Keratinocyte (primary cell): ENCODE measurements at regions not wholly inside any gene's neighbourhood (a gene's known extent, or its start where the extent isn't known, plus 50 kb on each side); places are given as distances from the start of the nearest gene placed in this dataset.

Experiments
- DNase-seq: peaks from one replicate; pipeline ENCODE4 v3.0.0-alpha.2; 2011; ENCODE audit warnings: low read depth, missing footprints, low spot score
- FAIRE-seq: peaks from 2 replicates; lab custom pipeline; 2011; peaks lifted over from hg19 to GRCh38; lab: Jason Lieb, UNC
- H2AFZ ChIP-seq: 2 replicates; pipeline ENCODE4 v1.6.0; 2012; ENCODE audit warnings: low read length, control low read depth, inconsistent platforms; ENCODE audit not compliant: control insufficient read depth
- H3K27ac ChIP-seq: 2 replicates; pipeline ENCODE4 v1.5.1; 2011; ENCODE audit warnings: low read length; ENCODE audit not compliant: control insufficient read depth, insufficient read depth
- H3K27me3 ChIP-seq: 3 replicates; pipeline ENCODE4 v1.6.0; 2011; ENCODE audit warnings: low read length; ENCODE audit not compliant: control insufficient read depth, insufficient read depth; ENCODE audit errors: extremely low read depth
- H3K36me3 ChIP-seq, 2 experiments: 2 replicates in 1 of 2; 3 replicates in 1 of 2; pipeline ENCODE4 v1.5.1; 2011; ENCODE audit warnings: low read length in 2 of 2, mild to moderate bottlenecking in 1 of 2; ENCODE audit not compliant: control insufficient read depth in 2 of 2, insufficient read depth in 2 of 2; ENCODE audit errors: extremely low read depth in 1 of 2
- H3K4me1 ChIP-seq: 3 replicates; pipeline ENCODE4 v1.5.1; 2011; ENCODE audit warnings: low read length; ENCODE audit not compliant: control insufficient read depth, insufficient read depth; ENCODE audit errors: extremely low read depth
- H3K4me2 ChIP-seq: 3 replicates; pipeline ENCODE4 v1.6.0; 2011; ENCODE audit warnings: low read depth, low read length; ENCODE audit not compliant: control insufficient read depth, insufficient read depth; ENCODE audit errors: extremely low read depth
- H3K4me3 ChIP-seq, 3 experiments: fragments of 200-600 bp in 1 of 3; sonication (generic) in 1 of 3; 2 replicates in 2 of 3; 3 replicates in 1 of 3; pipeline ENCODE4 v1.5.1; 2011 to 2016; ENCODE audit warnings: low read length in 3 of 3, mild to moderate bottlenecking in 3 of 3, control low read depth in 2 of 3, inconsistent platforms in 1 of 3, low read depth in 1 of 3, mixed read lengths in 1 of 3, mixed run types in 1 of 3, moderate library complexity in 1 of 3; ENCODE audit not compliant: control insufficient read depth in 2 of 3, insufficient read depth in 2 of 3; ENCODE audit errors: extremely low read depth in 1 of 3
- H3K79me2 ChIP-seq: 2 replicates; pipeline ENCODE4 v1.6.0; 2012; ENCODE audit warnings: low read length; ENCODE audit not compliant: control insufficient read depth, insufficient read depth
- H3K9ac ChIP-seq: 3 replicates; pipeline ENCODE4 v1.6.0; 2011; ENCODE audit warnings: low read length; ENCODE audit not compliant: control insufficient read depth, insufficient read depth; ENCODE audit errors: extremely low read depth
- H3K9me1 ChIP-seq: 3 replicates; pipeline ENCODE4 v1.6.0; 2011; ENCODE audit warnings: low read length; ENCODE audit not compliant: control insufficient read depth, insufficient read depth; ENCODE audit errors: extremely low read depth
- H3K9me3 ChIP-seq: 2 replicates; pipeline ENCODE4 v1.5.1; 2012; ENCODE audit warnings: low read depth, low read length; ENCODE audit not compliant: control insufficient read depth
- H4K20me1 ChIP-seq: 3 replicates; pipeline ENCODE4 v1.6.0; 2011; ENCODE audit warnings: low read length; ENCODE audit not compliant: control insufficient read depth, insufficient read depth; ENCODE audit errors: extremely low read depth
- CTCF ChIP-seq, 3 experiments: IDR thresholded peaks in 1 of 3; conservative IDR thresholded peaks in 1 of 3; optimal IDR thresholded peaks in 1 of 3; 2 replicates in 2 of 3; 3 replicates in 1 of 3; pipeline versions ENCODE3 to v1.5.1; 2011; ENCODE audit warnings: low read length in 3 of 3, mild to moderate bottlenecking in 3 of 3, moderate library complexity in 2 of 3, control low read depth in 1 of 3, inconsistent platforms in 1 of 3; ENCODE audit not compliant: insufficient read depth in 2 of 3; ENCODE audit errors: extremely low read depth in 1 of 3
- EZH2 ChIP-seq: IDR thresholded peaks from one replicate; pipeline ENCODE4 v1.6.1; 2012; ENCODE audit warnings: inconsistent platforms, mild to moderate bottlenecking, low read length, moderate library complexity
- dilution Hi-C: fragments of 300-500 bp; cut with MboI; formaldehyde crosslinking; loops from one replicate; pipeline ENCODE4 v1.7.0; 2020; ENCODE audit warnings: low sequenced_read_pairs; ENCODE audit not compliant: extremely low pct_ligation_motif_present

DNA sequence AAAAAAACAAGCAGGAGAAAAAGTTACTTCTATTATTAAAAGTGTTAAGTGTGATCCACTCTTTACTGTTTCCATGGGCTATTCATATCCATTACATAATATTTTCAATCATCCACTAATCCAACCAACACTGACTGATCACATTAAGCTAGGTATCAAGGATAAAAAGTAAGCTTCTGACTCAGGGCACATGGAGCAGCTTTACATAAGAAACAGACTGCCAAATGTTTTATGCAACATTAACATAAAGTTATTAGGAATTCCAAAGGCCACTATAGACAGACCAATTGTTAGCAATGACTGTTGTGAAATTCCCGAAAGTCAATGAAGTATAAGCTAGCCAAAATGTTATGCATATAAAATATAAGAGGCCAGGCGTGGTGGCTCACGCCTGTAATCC lies 277.6 kb downstream of the ZEB2 start:
- H3K4me1 ChIP-seq: no peaks in the 10 kb centered on the region
- H3K4me2 ChIP-seq: no peak overlapping the region
- H2AFZ ChIP-seq: no peak overlapping the region
- no peak overlapping the region for H3K4me3 ChIP-seq
- FAIRE-seq: no peak
- dilution Hi-C loops: no loop called here
- no peaks in the 10 kb centered on the region for H3K36me3 ChIP-seq
- H3K9ac ChIP-seq: no peak overlapping the region
- H3K27ac ChIP-seq: no peak overlapping the region
- no peaks in the 10 kb centered on the region for H4K20me1 ChIP-seq
- H3K79me2 ChIP-seq: no peaks in the 10 kb centered on the region
- no peak for DNase-seq
- TF ChIP-seq CTCF (optimal IDR thresholded peaks at IDR 0.05 in 1 of 3, IDR thresholded peaks at IDR 0.05 in 1 of 3, conservative IDR thresholded peaks at IDR 0.05 in 1 of 3; ENCODE audit: extremely low read depth in 1 of 3, insufficient read depth in 2 of 3, low read length in 3 of 3) (no peak), EZH2 (no peak)
- no peaks in the 10 kb centered on the region for H3K9me1 ChIP-seq
- no peaks in the 10 kb centered on the region for H3K27me3 ChIP-seq
- no peaks in the 10 kb centered on the region for H3K9me3 ChIP-seq

GRCh38 chr2:144241801-144242200 lies 278.1 kb downstream of the ZEB2 start:
- Histone ChIP-seq H3K4me2 (no peak overlapping the region), H3K9me1 (no peaks in the 10 kb centered on the region), H3K9ac (no peak overlapping the region), H3K4me3 (no peak overlapping the region), H4K20me1 (no peaks in the 10 kb centered on the region), H3K9me3 (no peaks in the 10 kb centered on the region), H3K36me3 (no peaks in the 10 kb centered on the region), H3K79me2 (no peaks in the 10 kb centered on the region), H3K27me3 (no peaks in the 10 kb centered on the region), H2AFZ (no peak overlapping the region), H3K4me1 (no peaks in the 10 kb centered on the region), H3K27ac (no peak overlapping the region)
- FAIRE-seq (no peak), DNase-seq (no peak)
- no peak for TF ChIP-seq EZH2
- no peak for TF ChIP-seq CTCF (optimal IDR thresholded peaks at IDR 0.05 in 1 of 3, IDR thresholded peaks at IDR 0.05 in 1 of 3, conservative IDR thresholded peaks at IDR 0.05 in 1 of 3; ENCODE audit: extremely low read depth in 1 of 3, insufficient read depth in 2 of 3, low read length in 3 of 3)
- dilution Hi-C loops: no loop called here
